NB4 (cell line): ENCODE measurements at regions not wholly inside any gene's neighbourhood (a gene's known extent, or its start where the extent isn't known, plus 50 kb on each side); places are given as distances from the start of the nearest gene placed in this dataset.

Experiments used
- DNase-seq: peaks from one replicate; pipeline ENCODE4 v3.0.0; 2010; ENCODE audit warnings: low read depth
- H3K4me3 ChIP-seq: one replicate; pipeline ENCODE4 v1.5.1; 2011; ENCODE audit warnings: mild to moderate bottlenecking, low read depth, low read length, moderate library complexity
- CTCF ChIP-seq: IDR thresholded peaks from one replicate; pipeline ENCODE4 v1.5.1; 2012; ENCODE audit warnings: low read depth, low read length
- MAX ChIP-seq: IDR thresholded peaks from 2 replicates; pipeline ENCODE4 v1.6.1; 2011; ENCODE audit warnings: low read depth, low read length
- MYC ChIP-seq: IDR thresholded peaks from 2 replicates; pipeline ENCODE4 v1.6.1; 2011; ENCODE audit warnings: low read depth, low read length
- POLR2A ChIP-seq: IDR thresholded peaks from 2 replicates; pipeline ENCODE4 v1.6.1; 2011; ENCODE audit warnings: mild to moderate bottlenecking; ENCODE audit not compliant: insufficient read length; ENCODE audit errors: extremely low read depth

GRCh38 chr3:87332789-87333188 lies 56.4 kb upstream of the POU1F1 start:
- TF ChIP-seq MYC (no peak), CTCF (no peak), MAX (no peak), POLR2A (no peak)
- DNase-seq: no peak
- H3K4me3 ChIP-seq: no peak overlapping the region

GRCh38 chr3:87329065-87329464 lies 52.7 kb upstream of the POU1F1 start:
- no peak for DNase-seq
- no peak overlapping the region for H3K4me3 ChIP-seq
- TF ChIP-seq CTCF: no peak
- no peak for TF ChIP-seq MAX
- TF ChIP-seq MYC: no peak
- no peak for TF ChIP-seq POLR2A
